H1 (cell line): ENCODE measurements at regions not wholly inside any gene's neighbourhood (a gene's known extent, or its start where the extent isn't known, plus 50 kb on each side); places are given as distances from the start of the nearest gene placed in this dataset.

ENCODE experiments used
- CTCF ChIA-PET: fragments of 300-600 bp; sonication (Branson Sonifier 250); formaldehyde crosslinking; loops from one replicate; lab custom pipeline; 2021; ENCODE audit not compliant: partially characterized antibody; lab: Charles Lee
- POLR2A ChIA-PET: fragments of 300-600 bp; sonication (Branson Sonifier 250); formaldehyde crosslinking; loops from one replicate; lab custom pipeline; 2021; ENCODE audit warnings: inconsistent platforms; ENCODE audit not compliant: partially characterized antibody; lab: Charles Lee
- DNase-seq, 2 experiments: peaks; one replicate each; pipeline versions ENCODE4 v3.0.0 to v3.0.0-alpha.2; 2010 to 2022; ENCODE audit warnings: low spot score in 2 of 2, low read depth in 1 of 2, mixed read lengths in 1 of 2
- FAIRE-seq: peaks from 2 replicates; lab custom pipeline; 2011; peaks lifted over from hg19 to GRCh38; lab: Jason Lieb, UNC
- H2AFZ ChIP-seq: 2 replicates; pipeline ENCODE4 v1.8.1; 2012; ENCODE audit warnings: low read length, inconsistent platforms
- H2AK5ac ChIP-seq: 2 replicates; pipeline ENCODE4 v1.6.1; 2013; ENCODE audit warnings: low read depth, low read length
- H2BK120ac ChIP-seq: replicated peaks from 2 replicates; pipeline ENCODE3; 2013; ENCODE audit warnings: low read depth, low read length, inconsistent platforms
- H2BK12ac ChIP-seq: 2 replicates; pipeline ENCODE4 v1.6.1; 2013; ENCODE audit warnings: low read depth, low read length
- H2BK15ac ChIP-seq: 2 replicates; pipeline ENCODE4 v1.6.1; 2013; ENCODE audit warnings: low read length
- H2BK20ac ChIP-seq: 2 replicates; pipeline ENCODE4 v1.6.1; 2013; ENCODE audit warnings: low read length
- H2BK5ac ChIP-seq: 2 replicates; pipeline ENCODE4 v1.6.1; 2013; ENCODE audit warnings: low read depth, low read length
- H3K14ac ChIP-seq: 2 replicates; pipeline ENCODE4 v1.6.1; 2013; ENCODE audit warnings: inconsistent platforms; ENCODE audit not compliant: insufficient read length
- H3K18ac ChIP-seq: 2 replicates; pipeline ENCODE4 v1.6.1; 2013; ENCODE audit warnings: low read length; ENCODE audit errors: extremely low read depth
- H3K23ac ChIP-seq: 2 replicates; pipeline ENCODE4 v1.6.1; 2013; ENCODE audit warnings: inconsistent platforms; ENCODE audit not compliant: insufficient read length
- H3K23me2 ChIP-seq: 2 replicates; pipeline ENCODE4 v1.6.1; 2013; ENCODE audit warnings: low read depth, low read length
- H3K27ac ChIP-seq: 2 replicates; pipeline ENCODE4 v1.6.1; 2011; ENCODE audit warnings: low read depth, low read length, inconsistent platforms
- H3K27me3 ChIP-seq, 4 experiments: replicated peaks in 1 of 4; 1 replicate in 1 of 4; 2 replicates in 3 of 4; pipeline versions ENCODE4 v1.6.1 to v1.8.1; 2011 to 2013; ENCODE audit warnings: low read length in 3 of 4, mild to moderate bottlenecking in 3 of 4, inconsistent platforms in 2 of 4, mixed read lengths in 2 of 4, moderate library complexity in 1 of 4; ENCODE audit not compliant: control insufficient read depth in 3 of 4, insufficient read depth in 3 of 4; ENCODE audit errors: extremely low read depth in 1 of 4
- H3K36me3 ChIP-seq, 4 experiments: 2 replicates each; pipeline versions ENCODE4 v1.6.1 to v1.8.1; 2011 to 2013; ENCODE audit warnings: mild to moderate bottlenecking in 4 of 4, low read length in 3 of 4, moderate library complexity in 2 of 4, control low read depth in 1 of 4, inconsistent platforms in 1 of 4; ENCODE audit not compliant: insufficient read depth in 4 of 4, control insufficient read depth in 2 of 4
- H3K4ac ChIP-seq: replicated peaks from 2 replicates; pipeline ENCODE3; 2013; ENCODE audit warnings: low read length, low read depth, mixed read lengths, inconsistent platforms; ENCODE audit not compliant: insufficient read length
- H3K4me1 ChIP-seq, 4 experiments: replicated peaks in 1 of 4; 1 replicate in 1 of 4; 2 replicates in 3 of 4; pipeline versions ENCODE4 v1.6.1 to v1.8.1; 2011 to 2013; ENCODE audit warnings: low read length in 3 of 4, inconsistent platforms in 2 of 4, mixed read lengths in 1 of 4; ENCODE audit not compliant: insufficient read depth in 4 of 4, control insufficient read depth in 3 of 4
- H3K4me2 ChIP-seq, 2 experiments: 2 replicates each; pipeline versions ENCODE4 v1.6.1 to v1.8.1; 2011 to 2013; ENCODE audit warnings: low read depth in 2 of 2, low read length in 2 of 2, control low read depth in 1 of 2, inconsistent platforms in 1 of 2, mild to moderate bottlenecking in 1 of 2; ENCODE audit not compliant: insufficient read depth in 1 of 2
- H3K4me3 ChIP-seq, 4 experiments: fragments of 200-600, 300-600 bp in 1 of 4; sonication (generic), shearing (Covaris generic), sonication (Bioruptor Twin) in 1 of 4; 2 replicates each; pipeline versions ENCODE4 v1.5.1 to v1.8.1; 2011 to 2016; ENCODE audit warnings: low read length in 4 of 4, low read depth in 3 of 4, control low read depth in 2 of 4, inconsistent platforms in 2 of 4, mild to moderate bottlenecking in 2 of 4, mixed read lengths in 1 of 4, moderate library complexity in 1 of 4; ENCODE audit not compliant: insufficient read depth in 2 of 4; ENCODE audit errors: extremely low read depth in 1 of 4
- H3K56ac ChIP-seq: replicated peaks from 2 replicates; pipeline ENCODE3; 2013; ENCODE audit warnings: low read depth, mild to moderate bottlenecking, mixed read lengths, low read length, inconsistent platforms; ENCODE audit not compliant: insufficient read length
- H3K79me1 ChIP-seq: 2 replicates; pipeline ENCODE4 v1.6.1; 2013; ENCODE audit warnings: low read depth, low read length, control low read depth
- H3K79me2 ChIP-seq, 2 experiments: 2 replicates each; pipeline versions ENCODE4 v1.6.1 to v1.8.1; 2012 to 2013; ENCODE audit warnings: low read length in 2 of 2, mild to moderate bottlenecking in 2 of 2, inconsistent platforms in 1 of 2; ENCODE audit not compliant: insufficient read depth in 2 of 2, control insufficient read depth in 1 of 2
- H3K9ac ChIP-seq, 4 experiments: replicated peaks in 1 of 4; 1 replicate in 1 of 4; 2 replicates in 3 of 4; pipeline versions ENCODE4 v1.6.1 to v1.8.1; 2011 to 2013; ENCODE audit warnings: low read depth in 3 of 4, low read length in 3 of 4, control low read depth in 2 of 4, mild to moderate bottlenecking in 2 of 4, moderate library complexity in 2 of 4, inconsistent platforms in 1 of 4; ENCODE audit errors: extremely low read depth in 1 of 4
- H3K9me3 ChIP-seq, 2 experiments: 2 replicates each; pipeline versions ENCODE4 v1.6.1 to v1.8.1; 2012 to 2013; ENCODE audit warnings: mild to moderate bottlenecking in 2 of 2, moderate library complexity in 2 of 2, control low read depth in 1 of 2, inconsistent platforms in 1 of 2, low read depth in 1 of 2, low read length in 1 of 2, mixed read lengths in 1 of 2; ENCODE audit not compliant: insufficient read depth in 2 of 2
- H4K20me1 ChIP-seq, 2 experiments: replicated peaks in 1 of 2; 2 replicates each; pipeline versions ENCODE3 to v1.8.1; 2011 to 2013; ENCODE audit warnings: inconsistent platforms in 2 of 2, low read length in 2 of 2, mild to moderate bottlenecking in 1 of 2; ENCODE audit not compliant: insufficient read depth in 2 of 2, control insufficient read depth in 1 of 2
- H4K5ac ChIP-seq: 2 replicates; pipeline ENCODE4 v1.6.1; 2013; ENCODE audit warnings: low read length, low read depth, mixed read lengths, inconsistent platforms; ENCODE audit not compliant: insufficient read length
- H4K8ac ChIP-seq: 2 replicates; pipeline ENCODE4 v1.8.0; 2013; ENCODE audit warnings: mild to moderate bottlenecking, moderate library complexity, low read length, inconsistent platforms; ENCODE audit not compliant: insufficient read depth; ENCODE audit errors: extremely low read depth
- H4K91ac ChIP-seq: replicated peaks from 2 replicates; pipeline ENCODE3; 2013; ENCODE audit warnings: low read length, mixed read lengths, inconsistent platforms; ENCODE audit not compliant: insufficient read length
- ASH2L ChIP-seq: fragments of 200-600, 300-600 bp; sonication (generic); IDR thresholded peaks from one replicate; pipeline ENCODE4 v1.7.1; 2017; ENCODE audit warnings: low read length
- CHD2 ChIP-seq: IDR thresholded peaks from 2 replicates; pipeline ENCODE4 v1.6.1; 2012; ENCODE audit warnings: low read length, improper control_type of control experiment
- CREB1 ChIP-seq: IDR thresholded peaks from 2 replicates; pipeline ENCODE4 v1.6.1; 2012; ENCODE audit warnings: inconsistent platforms
- NRF1 ChIP-seq: IDR thresholded peaks from 2 replicates; pipeline ENCODE4 v1.6.1; 2011; ENCODE audit warnings: mild to moderate bottlenecking, low read depth, low read length, improper control_type of control experiment
- SUZ12 ChIP-seq: fragments of 200-600 bp; sonication (generic); IDR thresholded peaks from 2 replicates; pipeline ENCODE4 v1.6.1; 2012; ENCODE audit warnings: mild to moderate bottlenecking, inconsistent platforms, low read length, moderate library complexity, mixed read lengths
- WGBS, 2 experiments: shearing (Covaris generic) in 1 of 2; methylation state at CpG; one replicate each; pipeline versions ENCODE4 v1.1.6 to v1.1.7; 2013 to 2015; ENCODE audit warnings: low lambda C conversion rate in 2 of 2, mixed read lengths in 2 of 2, inconsistent platforms in 1 of 2, low coverage in 1 of 2, missing lambda C conversion rate in 1 of 2; ENCODE audit not compliant: insufficient replicate concordance in 2 of 2, insufficient coverage in 1 of 2, insufficient read length in 1 of 2; ENCODE audit errors: extremely low coverage in 1 of 2, missing lambda C conversion rate in 1 of 2; 5-methylcytosine and 5-hydroxymethylcytosine counted together
- TF ChIP-seq, protein P1 (sequence below): IDR thresholded peaks from 2 replicates; pipeline ENCODE4 v1.6.1; 2011; ENCODE audit warnings: low read length, improper control_type of control experiment

DNA sequence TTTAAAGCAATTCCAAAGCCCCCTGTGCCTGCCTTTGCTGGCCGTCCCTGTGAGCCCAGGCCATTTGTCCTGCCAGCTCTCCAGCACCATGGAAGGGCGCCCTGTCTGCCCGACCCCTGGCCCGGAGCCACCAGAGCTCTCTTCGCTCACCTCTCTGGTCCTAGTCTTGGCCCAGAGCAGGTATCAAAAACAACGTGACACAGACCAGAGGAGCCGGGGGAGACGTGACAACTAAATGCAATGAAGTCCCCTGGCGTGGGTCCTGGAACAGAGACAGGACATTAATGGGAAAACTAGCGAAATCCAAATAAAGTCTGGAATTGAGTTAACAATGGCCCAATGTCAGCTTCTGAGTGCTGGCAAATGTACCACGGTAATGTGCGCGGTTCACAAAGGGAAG, 83.2 kb upstream of the DIO3 start:
- Histone ChIP-seq H3K36me3 (no peaks in the 10 kb centered on the region), H3K79me1 (no peaks in the 10 kb centered on the region), H3K9me3 (peaks cover 3 to 5% of the 10 kb centered on the region in 2 experiments; a peak in 1 of 4 replicates), H4K8ac (no peak overlapping the region), H4K5ac (no peak overlapping the region), H3K18ac (no peak overlapping the region), H3K4me1 (peaks cover 3 to 16% (median 8%) of the 10 kb centered on the region in 4 experiments), H4K20me1 (no peaks in the 10 kb centered on the region), H2AK5ac (no peak overlapping the region), H3K4ac (no peak overlapping the region), H3K9ac (no peak overlapping the region), H3K56ac (no peak overlapping the region), H3K27ac (no peak overlapping the region), H2BK20ac (no peak overlapping the region), H4K91ac (no peak overlapping the region), H3K14ac (no peak overlapping the region), H2BK120ac (no peak overlapping the region), H3K23me2 (no peaks in the 10 kb centered on the region), H3K79me2 (no peaks in the 10 kb centered on the region), H3K23ac (no peak overlapping the region), H2AFZ (no peak overlapping the region), H2BK5ac (no peak overlapping the region), H2BK12ac (no peak overlapping the region), H3K4me3 (no peak overlapping the region), H3K4me2 (no peak overlapping the region), H3K27me3 (no peaks in the 10 kb centered on the region; a peak in 1 of 7 replicates), H2BK15ac (no peak overlapping the region)
- FAIRE-seq (no peak), DNase-seq (no peak)
- POLR2A ChIA-PET = no interaction called here
- 88% methylated on average over 13 of the region's 13 CpGs; no CpG with 5 or more reads in 1 of the 2 experiments for WGBS, 2 experiments
- TF ChIP-seq ASH2L (no peak), CREB1 (no peak), NRF1 (no peak), CHD2 (no peak), SUZ12 (no peak)
- TF ChIP-seq, protein P1, sequence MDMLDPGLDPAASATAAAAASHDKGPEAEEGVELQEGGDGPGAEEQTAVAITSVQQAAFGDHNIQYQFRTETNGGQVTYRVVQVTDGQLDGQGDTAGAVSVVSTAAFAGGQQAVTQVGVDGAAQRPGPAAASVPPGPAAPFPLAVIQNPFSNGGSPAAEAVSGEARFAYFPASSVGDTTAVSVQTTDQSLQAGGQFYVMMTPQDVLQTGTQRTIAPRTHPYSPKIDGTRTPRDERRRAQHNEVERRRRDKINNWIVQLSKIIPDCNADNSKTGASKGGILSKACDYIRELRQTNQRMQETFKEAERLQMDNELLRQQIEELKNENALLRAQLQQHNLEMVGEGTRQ = no peak
- CTCF ChIA-PET = interaction anchor here (1.0 to 2.7 kb wide), 7 partner anchors 11 to 398 kb away, joined by 3 to 11 read pairs (median 4); no protein-coding TSS in a partner anchor
